GM19463 (cell line): ENCODE measurements at regions not wholly inside any gene's neighbourhood (a gene's known extent, or its start where the extent isn't known, plus 50 kb on each side); places are given as distances from the start of the nearest gene placed in this dataset.

Experiments used
- ATAC-seq: cut with Tn5 transposase; IDR thresholded peaks from one replicate; pipeline ENCODE4 v1.9.1; 2021; ENCODE audit warnings: mild to moderate bottlenecking, moderate library complexity; ENCODE audit not compliant: unreplicated experiment

GRCh38 chr10:128520211-128520815, 394.1 kb upstream of the MKI67 start:
- no peak for ATAC-seq

DNA sequence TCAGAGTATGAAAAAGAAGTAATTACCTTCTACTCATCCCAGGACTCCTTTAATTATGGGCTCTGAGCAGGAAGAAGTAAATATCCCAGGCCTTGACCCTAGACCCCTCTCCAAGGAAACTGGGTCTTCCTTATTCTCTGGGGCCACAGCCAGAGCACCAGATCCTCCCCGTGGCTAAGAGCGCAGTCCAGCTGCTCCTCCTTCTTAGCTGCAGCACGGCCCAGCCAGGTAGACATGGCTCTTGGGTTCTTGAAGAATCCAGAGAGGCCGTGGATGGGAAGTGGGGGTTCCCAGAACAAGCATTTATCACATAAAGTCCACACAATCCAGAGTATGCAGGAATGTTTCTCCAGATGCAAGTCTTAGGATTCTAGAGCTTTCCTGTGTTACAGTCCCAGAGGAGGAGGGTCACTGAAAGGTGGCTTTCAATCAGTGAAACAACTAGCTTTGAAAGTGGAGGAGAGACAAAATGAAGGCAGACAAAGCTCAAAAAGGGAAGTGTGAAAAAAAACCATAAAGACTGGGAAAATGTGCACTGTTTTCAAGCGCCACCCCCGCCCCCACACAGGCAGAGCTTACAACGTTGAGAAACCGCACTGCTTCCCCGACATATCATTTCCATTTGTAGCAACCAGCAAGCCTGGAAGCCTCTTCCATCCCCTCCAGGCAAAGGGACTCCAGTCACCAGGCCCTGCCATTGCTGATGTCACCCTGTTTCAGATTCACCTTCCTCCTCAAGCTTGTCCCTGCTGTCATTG, 396.5 kb upstream of the MKI67 start:
- no peak for ATAC-seq

- ATAC-seq = no peak
These were observed 399.2 kb upstream of the MKI67 start for GRCh38 chr10:128525444-128525843.

GRCh38 chr10:128525936-128526335, 399.7 kb upstream of the MKI67 start:
- ATAC-seq = no peak

- no peak for ATAC-seq
These were observed 400.7 kb upstream of the MKI67 start for GRCh38 chr10:128526791-128527375.

- no peak for ATAC-seq
These were observed 401.5 kb upstream of the MKI67 start for GRCh38 chr10:128527711-128528110.

- ATAC-seq = no peak
These were observed 401.9 kb upstream of the MKI67 start for GRCh38 chr10:128528167-128528566.

GRCh38 chr10:128528781-128529180, 402.6 kb upstream of the MKI67 start:
- no peak for ATAC-seq

DNA sequence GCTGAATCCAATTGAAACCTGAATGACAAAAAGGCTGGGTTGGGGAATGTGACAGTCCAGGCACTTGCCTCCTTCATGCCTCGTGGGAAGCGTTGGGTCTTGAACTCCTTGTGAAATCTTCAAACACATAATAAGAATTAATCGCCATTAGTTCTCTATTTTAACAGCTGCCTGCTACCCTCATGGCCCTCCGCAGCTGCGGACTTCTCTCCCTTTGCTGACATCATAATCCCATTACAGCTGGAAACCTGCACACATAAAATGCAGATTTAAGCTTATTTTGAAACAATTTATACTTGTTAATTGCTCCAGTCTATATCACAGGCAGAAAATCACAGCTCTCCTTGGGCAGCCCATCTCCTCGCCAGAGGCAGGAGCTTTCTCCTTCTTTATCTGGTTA, 403.0 kb upstream of the MKI67 start:
- ATAC-seq = no peak

DNA sequence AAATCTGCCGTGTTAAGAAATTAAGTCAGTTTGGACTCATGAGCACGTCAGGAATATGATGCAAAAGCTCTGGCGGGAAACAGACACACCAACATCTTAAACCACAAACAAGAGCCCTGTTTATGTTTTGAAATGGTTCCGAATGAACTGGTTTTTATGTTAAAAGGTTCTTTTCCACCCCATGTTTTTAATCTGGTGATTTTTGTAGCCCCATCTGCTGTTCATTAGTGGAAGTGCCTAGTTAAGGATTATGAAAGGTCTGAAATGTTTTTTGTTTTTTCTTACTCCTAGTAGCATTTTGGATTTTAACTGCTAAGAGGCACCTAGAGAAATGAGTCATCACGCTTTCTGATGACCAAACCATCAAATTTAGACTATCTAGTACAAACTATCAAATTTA, 404.1 kb upstream of the MKI67 start:
- no peak for ATAC-seq

DNA sequence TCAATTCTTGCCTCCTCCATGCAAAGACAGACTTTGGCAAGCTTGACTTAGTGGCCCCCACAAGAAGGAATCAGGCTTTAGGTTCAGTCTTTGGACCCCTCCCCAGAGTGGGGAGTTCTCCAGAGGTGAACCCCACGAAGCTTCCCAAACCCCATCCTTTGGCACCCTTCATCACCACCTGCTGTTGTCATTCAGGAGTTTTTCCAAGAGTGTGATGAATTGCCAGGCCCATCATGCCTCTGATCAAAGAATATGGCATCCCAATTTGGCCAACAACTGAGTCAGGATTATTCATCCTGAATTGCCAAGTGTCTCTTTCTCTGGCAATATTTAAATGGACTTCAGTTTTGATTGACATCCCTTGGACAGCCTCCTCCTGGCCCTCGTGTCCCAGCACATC, 404.7 kb upstream of the MKI67 start:
- no peak for ATAC-seq

DNA sequence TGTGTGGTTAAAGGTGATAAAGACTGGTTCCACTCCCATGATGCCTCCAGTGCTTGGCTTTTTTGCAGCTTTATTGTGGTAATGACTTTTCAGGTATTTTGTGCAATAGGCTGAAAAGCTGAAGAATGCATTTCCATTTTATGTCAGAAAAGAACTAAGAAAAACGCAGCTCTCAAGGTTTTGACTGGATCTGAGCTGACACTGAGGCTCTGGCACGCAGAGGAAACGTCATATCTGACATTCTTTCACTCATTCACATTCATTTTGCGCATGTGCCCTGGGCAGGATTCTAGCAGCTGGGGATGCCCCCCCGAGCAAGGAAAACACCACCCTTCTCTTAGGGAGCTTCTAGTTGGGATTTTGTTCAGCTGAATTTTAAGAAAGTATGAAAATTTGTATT, 408.5 kb upstream of the MKI67 start:
- ATAC-seq = no peak

GRCh38 chr10:128536259-128536658, 410.0 kb upstream of the MKI67 start:
- ATAC-seq = no peak

DNA sequence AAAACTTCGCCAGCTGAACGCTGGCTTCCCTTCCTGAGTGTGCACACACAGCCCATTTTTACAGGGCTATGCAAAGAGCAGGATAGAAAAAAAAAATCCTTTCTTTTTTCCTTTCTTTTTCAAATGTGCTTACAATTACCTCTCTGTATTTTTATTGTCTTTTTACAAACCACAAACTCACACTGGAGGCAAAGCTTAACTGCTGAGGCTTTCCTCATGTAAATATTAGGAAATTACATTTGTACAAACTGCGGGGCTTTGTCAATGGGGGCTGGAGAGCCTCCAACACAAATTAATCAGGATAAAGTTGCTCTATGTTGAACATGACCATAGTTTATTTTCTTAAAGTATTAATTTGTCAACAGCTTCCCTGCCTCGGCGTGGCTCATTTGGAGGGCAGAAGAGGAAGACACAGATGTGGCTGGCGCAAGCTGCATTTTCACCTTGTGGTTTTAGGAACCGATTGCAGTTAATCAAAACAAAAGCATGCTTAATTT, 411.7 kb upstream of the MKI67 start:
- no peak for ATAC-seq

DNA sequence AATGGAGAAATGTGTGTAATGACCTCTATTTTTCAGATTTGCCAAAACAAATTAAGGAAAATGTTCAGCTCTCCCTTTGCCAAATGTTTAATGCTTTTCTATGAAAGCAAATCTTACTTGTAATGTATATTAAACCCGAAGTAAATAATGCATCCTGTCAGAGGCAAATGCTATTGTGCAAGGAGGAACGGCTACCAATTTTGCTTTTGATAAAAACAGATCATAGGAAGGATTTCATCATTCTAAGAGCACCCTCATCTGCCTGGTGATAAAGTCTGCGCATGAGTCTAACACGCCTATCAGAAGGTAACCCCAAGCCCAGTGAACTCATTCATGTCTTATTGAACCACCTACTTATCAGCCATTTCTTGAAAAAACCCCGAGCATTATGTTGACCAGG, 412.4 kb upstream of the MKI67 start:
- no peak for ATAC-seq

GRCh38 chr10:128539510-128540127, 413.4 kb upstream of the MKI67 start:
- ATAC-seq = no peak

DNA sequence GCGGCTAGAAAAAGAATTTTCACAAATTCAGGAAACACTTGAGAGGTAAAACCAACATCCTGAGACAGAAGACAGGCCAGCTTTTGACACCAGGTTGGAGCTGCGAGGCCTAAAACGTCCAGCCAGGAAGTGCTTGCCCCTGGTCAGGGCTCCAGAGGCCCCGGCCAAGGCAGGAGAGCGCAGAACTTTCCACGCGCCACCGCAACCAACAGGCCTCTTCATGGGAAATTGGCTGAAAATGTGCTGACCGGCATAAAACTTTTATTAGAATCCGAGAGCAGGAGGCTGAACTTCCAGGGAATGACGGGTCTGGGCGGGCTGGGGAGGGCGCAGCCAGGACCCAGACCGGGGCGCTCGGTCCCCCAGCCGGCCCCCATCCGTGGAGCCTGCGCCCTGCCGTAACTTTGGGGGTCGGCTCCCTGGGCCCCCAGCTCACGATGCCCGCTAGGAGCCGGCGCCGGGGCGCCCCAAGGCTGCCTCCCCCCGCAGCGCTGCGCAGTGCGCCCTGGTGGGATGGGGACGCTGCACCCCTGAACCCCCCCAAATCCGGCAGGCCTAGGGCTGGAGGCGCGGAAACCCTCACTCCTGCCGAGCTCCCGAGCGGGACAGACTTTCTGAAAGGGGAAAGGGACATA, 414.0 kb upstream of the MKI67 start:
- ATAC-seq = no peak

DNA sequence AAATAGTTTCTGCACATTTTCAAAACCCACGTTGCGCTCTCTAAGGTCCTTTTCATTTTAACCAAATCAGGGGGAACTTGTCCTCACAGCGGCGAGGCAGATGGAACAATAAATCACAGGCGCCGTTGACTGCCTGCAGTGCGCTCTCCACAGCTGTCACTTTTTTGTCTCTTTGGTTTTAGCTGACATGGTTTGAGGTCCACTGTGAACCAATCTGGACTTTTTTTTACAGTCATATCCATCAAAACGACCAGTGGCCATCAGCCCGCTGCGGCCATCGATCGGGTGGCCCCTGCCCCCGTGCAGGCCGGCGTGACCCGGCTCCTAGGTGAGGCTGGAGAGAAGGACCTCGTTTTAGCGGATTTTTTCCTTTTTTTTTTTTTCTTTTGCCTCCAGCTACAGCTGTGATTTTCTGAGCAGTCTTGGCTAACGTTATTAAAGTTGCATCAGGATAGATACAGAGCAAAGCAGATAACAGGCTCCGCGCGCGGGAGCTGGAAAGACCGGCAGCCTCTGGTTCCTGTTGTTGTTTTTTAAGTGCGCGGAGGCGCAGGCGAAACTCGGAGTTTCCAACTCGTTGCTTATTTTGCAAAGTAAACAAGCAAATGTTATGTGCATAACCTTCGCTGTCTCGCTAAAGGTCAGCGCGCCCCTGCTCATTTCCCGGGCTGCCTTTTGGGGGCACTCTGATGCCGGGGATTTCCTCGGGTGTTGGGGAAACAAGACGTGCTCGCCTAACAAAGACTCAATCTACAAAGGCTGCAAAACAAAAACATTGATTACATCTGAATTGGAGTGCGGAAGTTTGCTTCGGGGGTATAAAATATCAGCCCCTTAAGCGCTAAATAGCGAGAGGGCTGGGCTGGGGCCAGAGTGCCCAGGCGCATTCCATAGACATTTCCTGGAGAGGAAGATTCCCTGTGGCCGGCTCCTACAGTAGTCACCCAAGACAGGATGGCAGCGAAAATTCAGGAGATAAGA, 414.8 kb upstream of the MKI67 start:
- no peak for ATAC-seq

- ATAC-seq = no peak
These were observed 415.8 kb upstream of the MKI67 start for GRCh38 chr10:128541926-128542475.

DNA sequence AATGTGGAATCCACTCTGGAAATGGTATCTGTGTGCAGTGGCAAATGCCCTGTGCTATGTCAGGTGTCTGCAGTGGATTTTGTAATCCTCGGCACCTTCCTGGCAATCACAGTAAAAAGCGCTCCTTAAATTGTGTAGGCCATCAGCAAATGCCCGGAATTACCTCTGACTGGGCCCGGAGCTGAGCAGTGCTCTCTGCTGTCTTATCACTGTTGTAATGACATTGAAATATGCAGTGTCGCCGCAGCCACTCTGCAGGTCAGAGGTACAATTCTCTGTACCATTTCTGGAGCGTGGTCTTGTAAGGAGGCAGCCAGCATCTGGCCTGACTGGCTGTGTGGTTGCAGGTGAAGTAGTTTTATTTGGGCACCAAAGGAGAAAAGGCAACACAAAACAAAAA, 416.4 kb upstream of the MKI67 start:
- ATAC-seq = no peak
